ENCODE measurements at regions not wholly inside any gene's neighbourhood (a gene's known extent, or its start where the extent isn't known, plus 50 kb on each side); places are given as distances from the start of the nearest gene placed in this dataset.

DNA sequence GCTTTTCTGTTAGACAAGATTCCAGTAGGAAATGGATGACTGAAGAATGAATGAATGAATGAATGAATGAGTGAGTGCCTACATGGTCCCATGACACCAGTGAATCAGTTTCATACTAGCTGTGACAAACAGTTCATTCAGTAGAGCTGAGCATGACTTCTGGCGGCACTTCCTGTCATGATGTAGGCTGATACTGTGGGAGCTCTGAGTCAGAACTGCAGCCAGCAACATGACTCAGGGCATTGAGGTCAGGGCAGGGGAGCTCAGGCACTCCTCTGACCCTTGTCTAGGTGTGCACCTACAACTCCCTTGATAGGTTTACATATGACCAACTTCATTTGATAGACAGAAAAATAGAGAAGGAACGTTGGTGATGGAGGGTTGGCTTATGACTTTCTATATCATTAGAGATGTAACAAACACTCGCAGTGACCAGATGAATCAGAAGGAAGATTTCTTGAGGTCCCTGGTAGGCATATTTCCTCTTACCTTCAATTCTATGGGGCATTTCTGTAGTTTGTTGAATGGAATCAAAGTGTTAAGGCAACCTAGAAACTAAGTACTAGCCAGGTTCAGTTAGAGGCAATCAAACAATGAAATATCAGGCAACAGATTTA lies 139.3 kb upstream of the ARHGAP5 start:
- Histone ChIP-seq H3K4me3 (ENCODE audit: low read length) (no peak overlapping the region), H3K9me2 (replicated peaks; ENCODE audit: control insufficient read depth, low read length) (no peaks in the 10 kb centered on the region), H3K36me3 (ENCODE audit: control insufficient read depth, low read length) (no peaks in the 10 kb centered on the region), H3K79me2 (ENCODE audit: control insufficient read depth, low read length) (no peaks in the 10 kb centered on the region), H3F3A (ENCODE audit: control insufficient read depth, insufficient read depth) (no peaks in the 10 kb centered on the region), H4K20me1 (ENCODE audit: control insufficient read depth, insufficient read depth, low read depth, low read length) (no peaks in the 10 kb centered on the region), H3K9me3 (ENCODE audit: control insufficient read depth, insufficient read depth, low read length) (no peaks in the 10 kb centered on the region), H3K4me1 (ENCODE audit: control insufficient read depth, low read length) (no peaks in the 10 kb centered on the region), H3K27ac (ENCODE audit: low read depth, low read length) (no peak overlapping the region), H3K4me2 (ENCODE audit: low read length) (no peak overlapping the region), H3K27me3 (ENCODE audit: control insufficient read depth, low read length) (no peaks in the 10 kb centered on the region)
- TF ChIP-seq, protein P1, sequence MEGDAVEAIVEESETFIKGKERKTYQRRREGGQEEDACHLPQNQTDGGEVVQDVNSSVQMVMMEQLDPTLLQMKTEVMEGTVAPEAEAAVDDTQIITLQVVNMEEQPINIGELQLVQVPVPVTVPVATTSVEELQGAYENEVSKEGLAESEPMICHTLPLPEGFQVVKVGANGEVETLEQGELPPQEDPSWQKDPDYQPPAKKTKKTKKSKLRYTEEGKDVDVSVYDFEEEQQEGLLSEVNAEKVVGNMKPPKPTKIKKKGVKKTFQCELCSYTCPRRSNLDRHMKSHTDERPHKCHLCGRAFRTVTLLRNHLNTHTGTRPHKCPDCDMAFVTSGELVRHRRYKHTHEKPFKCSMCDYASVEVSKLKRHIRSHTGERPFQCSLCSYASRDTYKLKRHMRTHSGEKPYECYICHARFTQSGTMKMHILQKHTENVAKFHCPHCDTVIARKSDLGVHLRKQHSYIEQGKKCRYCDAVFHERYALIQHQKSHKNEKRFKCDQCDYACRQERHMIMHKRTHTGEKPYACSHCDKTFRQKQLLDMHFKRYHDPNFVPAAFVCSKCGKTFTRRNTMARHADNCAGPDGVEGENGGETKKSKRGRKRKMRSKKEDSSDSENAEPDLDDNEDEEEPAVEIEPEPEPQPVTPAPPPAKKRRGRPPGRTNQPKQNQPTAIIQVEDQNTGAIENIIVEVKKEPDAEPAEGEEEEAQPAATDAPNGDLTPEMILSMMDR (IDR thresholded peaks at IDR 0.05; ENCODE audit: low read depth, low read length, poor library complexity, severe bottlenecking), result no peak
- no peak for TF ChIP-seq EZH2phosphoT487 (IDR thresholded peaks at IDR 0.05; ENCODE audit: borderline replicate concordance, low read length)

DNA sequence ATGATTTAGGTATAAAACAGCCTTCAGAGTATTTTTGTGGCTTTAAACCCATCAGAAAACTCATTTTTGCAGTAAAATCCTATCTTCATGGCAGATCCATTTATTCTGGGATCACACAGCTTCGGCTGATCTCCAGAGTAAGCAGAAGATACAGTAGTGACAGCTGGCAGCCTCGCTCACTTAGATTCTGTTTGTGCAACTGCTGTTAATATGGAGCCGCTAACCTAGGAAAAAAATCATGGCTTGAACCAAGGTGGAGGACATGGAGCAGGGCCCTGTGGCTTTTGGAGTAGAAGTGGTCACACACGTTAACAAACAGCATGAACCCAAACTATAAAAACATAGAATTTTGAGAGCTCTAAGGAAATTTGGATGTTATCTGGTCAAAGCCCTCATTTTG lies 137.2 kb upstream of the ARHGAP5 start:
- no peaks in the 10 kb centered on the region for H3K27me3 ChIP-seq (ENCODE audit: control insufficient read depth, low read length)
- H3K36me3 ChIP-seq (ENCODE audit: control insufficient read depth, low read length), result no peaks in the 10 kb centered on the region
- H3K4me3 ChIP-seq (ENCODE audit: low read length), result no peak overlapping the region
- no peaks in the 10 kb centered on the region for H3K79me2 ChIP-seq (ENCODE audit: control insufficient read depth, low read length)
- no peaks in the 10 kb centered on the region for H3K9me3 ChIP-seq (ENCODE audit: control insufficient read depth, insufficient read depth, low read length)
- H3K27ac ChIP-seq (ENCODE audit: low read depth, low read length), result no peak overlapping the region
- H3K9me2 ChIP-seq (replicated peaks; ENCODE audit: control insufficient read depth, low read length), result no peaks in the 10 kb centered on the region
- H3K4me1 ChIP-seq (ENCODE audit: control insufficient read depth, low read length), result no peaks in the 10 kb centered on the region
- TF ChIP-seq EZH2phosphoT487 (IDR thresholded peaks at IDR 0.05; ENCODE audit: borderline replicate concordance, low read length), result no peak
- TF ChIP-seq, protein P1 (IDR thresholded peaks at IDR 0.05; ENCODE audit: low read depth, low read length, poor library complexity, severe bottlenecking), result no peak
- no peaks in the 10 kb centered on the region for H4K20me1 ChIP-seq (ENCODE audit: control insufficient read depth, insufficient read depth, low read depth, low read length)
- no peak overlapping the region for H3K4me2 ChIP-seq (ENCODE audit: low read length)
- H3F3A ChIP-seq (ENCODE audit: control insufficient read depth, insufficient read depth), result no peaks in the 10 kb centered on the region

DNA sequence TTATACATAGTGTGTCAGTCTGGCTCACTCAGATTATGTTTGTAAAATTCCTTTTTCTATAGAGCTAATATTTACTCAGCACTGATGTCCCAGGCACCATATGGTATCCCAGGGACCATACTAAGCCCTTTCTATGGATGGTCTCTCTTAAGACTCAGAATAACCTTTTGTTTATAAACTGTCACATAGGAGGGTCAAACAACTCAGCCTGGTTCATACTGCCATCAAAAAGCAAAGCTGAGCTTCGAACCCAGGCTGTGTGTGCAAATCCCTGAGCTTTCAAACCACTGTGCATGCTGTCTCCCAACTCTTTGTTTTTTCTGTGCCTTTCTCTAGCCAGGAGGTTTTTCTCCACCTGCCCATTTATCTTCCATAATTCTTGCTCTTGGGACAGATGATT lies 135.6 kb upstream of the ARHGAP5 start:
- H3K4me1 ChIP-seq (ENCODE audit: control insufficient read depth, low read length), result no peaks in the 10 kb centered on the region
- no peak overlapping the region for H3K4me3 ChIP-seq (ENCODE audit: low read length)
- no peaks in the 10 kb centered on the region for H3K27me3 ChIP-seq (ENCODE audit: control insufficient read depth, low read length)
- H3F3A ChIP-seq (ENCODE audit: control insufficient read depth, insufficient read depth), result no peaks in the 10 kb centered on the region
- H3K4me2 ChIP-seq (ENCODE audit: low read length), result no peak overlapping the region
- H3K9me2 ChIP-seq (replicated peaks; ENCODE audit: control insufficient read depth, low read length), result no peaks in the 10 kb centered on the region
- H3K36me3 ChIP-seq (ENCODE audit: control insufficient read depth, low read length), result no peaks in the 10 kb centered on the region
- H3K9me3 ChIP-seq (ENCODE audit: control insufficient read depth, insufficient read depth, low read length), result no peaks in the 10 kb centered on the region
- no peak overlapping the region for H3K27ac ChIP-seq (ENCODE audit: low read depth, low read length)
- no peak for TF ChIP-seq EZH2phosphoT487 (IDR thresholded peaks at IDR 0.05; ENCODE audit: borderline replicate concordance, low read length)
- TF ChIP-seq, protein P1 (IDR thresholded peaks at IDR 0.05; ENCODE audit: low read depth, low read length, poor library complexity, severe bottlenecking), result no peak
- H3K79me2 ChIP-seq (ENCODE audit: control insufficient read depth, low read length), result no peaks in the 10 kb centered on the region
- no peaks in the 10 kb centered on the region for H4K20me1 ChIP-seq (ENCODE audit: control insufficient read depth, insufficient read depth, low read depth, low read length)

Measured in DOHH2 (cell line).